Jurkat, Clone E6-1 (cell line): ENCODE measurements at regions not wholly inside any gene's neighbourhood (a gene's known extent, or its start where the extent isn't known, plus 50 kb on each side); places are given as distances from the start of the nearest gene placed in this dataset.
"Not testable (repeated sequence)": the region's sequence is repeated elsewhere in the genome, so short reads cannot be mapped to it uniquely, and the experiment has no call there.

Experiments used
- DNase-seq: peaks from one replicate; pipeline ENCODE4 v3.0.0-alpha.2; 2011; ENCODE audit warnings: low read depth, low spot score
- H3K4me3 ChIP-seq: 2 replicates; pipeline ENCODE4 v1.5.1; 2011; ENCODE audit warnings: mild to moderate bottlenecking, low read length, control low read depth, moderate library complexity

GRCh38 chr6:121780325-121781321, 345.2 kb downstream of the GJA1 start:
- no peak for DNase-seq
- no peak overlapping the region for H3K4me3 ChIP-seq

- H3K4me3 ChIP-seq: no peak overlapping the region
- no peak for DNase-seq
Measured at GRCh38 chr6:121791396-121792315, 356.2 kb downstream of the GJA1 start.

GRCh38 chr6:121794630-121795029, 359.2 kb downstream of the GJA1 start:
- DNase-seq: no peak
- no peak overlapping the region for H3K4me3 ChIP-seq

GRCh38 chr6:121797598-121797997, 362.2 kb downstream of the GJA1 start:
- not testable (repeated sequence) for H3K4me3 ChIP-seq, DNase-seq

GRCh38 chr6:121798126-121798525, 362.7 kb downstream of the GJA1 start:
- DNase-seq: not testable (repeated sequence)

GRCh38 chr6:121799574-121799973, 364.1 kb downstream of the GJA1 start:
- DNase-seq: no peak
- no peak overlapping the region for H3K4me3 ChIP-seq

More at GRCh38 chr6:121798126-121798525, 362.7 kb downstream of the GJA1 start:
- H3K4me3 ChIP-seq: not testable (repeated sequence)

- no peak for DNase-seq
- H3K4me3 ChIP-seq: no peak overlapping the region
Measured at GRCh38 chr6:121800047-121800446, 364.6 kb downstream of the GJA1 start.

GRCh38 chr6:121806116-121806515, 370.7 kb downstream of the GJA1 start:
- no peak overlapping the region for H3K4me3 ChIP-seq
- no peak for DNase-seq

GRCh38 chr6:121809211-121809610, 373.8 kb downstream of the GJA1 start:
- no peak for DNase-seq
- no peak overlapping the region for H3K4me3 ChIP-seq

GRCh38 chr6:121810158-121811032, 374.9 kb downstream of the GJA1 start:
- H3K4me3 ChIP-seq: no peak overlapping the region
- no peak for DNase-seq

GRCh38 chr6:121811106-121811505, 375.7 kb downstream of the GJA1 start:
- DNase-seq: no peak

GRCh38 chr6:121816361-121816760, 380.9 kb downstream of the GJA1 start:
- H3K4me3 ChIP-seq: no peak overlapping the region
- DNase-seq: no peak

More at GRCh38 chr6:121811106-121811505, 375.7 kb downstream of the GJA1 start:
- no peak overlapping the region for H3K4me3 ChIP-seq

GRCh38 chr6:121816906-121817540, 381.6 kb downstream of the GJA1 start:
- no peak overlapping the region for H3K4me3 ChIP-seq
- DNase-seq: no peak

GRCh38 chr6:121823437-121823851, 388.0 kb downstream of the GJA1 start:
- no peak overlapping the region for H3K4me3 ChIP-seq
- DNase-seq: no peak

GRCh38 chr6:121826156-121826810, 390.8 kb downstream of the GJA1 start:
- no peak overlapping the region for H3K4me3 ChIP-seq
- no peak for DNase-seq

- no peak overlapping the region for H3K4me3 ChIP-seq
- DNase-seq: no peak
Measured at GRCh38 chr6:121828146-121828886, 392.9 kb downstream of the GJA1 start.

GRCh38 chr6:121830736-121831135, 395.3 kb downstream of the GJA1 start:
- no peak for DNase-seq
- H3K4me3 ChIP-seq: no peak overlapping the region
